Smooth muscle cell (in vitro differentiated cells): ENCODE measurements at regions not wholly inside any gene's neighbourhood (a gene's known extent, or its start where the extent isn't known, plus 50 kb on each side); places are given as distances from the start of the nearest gene placed in this dataset.

Experiments
- DNase-seq: peaks from one replicate; lab custom pipeline; 2025; ENCODE audit not compliant: unreplicated experiment; lab: John Stamatoyannopoulos, UW
- H2AFZ ChIP-seq: fragments of 200-600 bp; sonication (generic); 2 replicates; pipeline ENCODE4 v1.6.0; 2016; ENCODE audit warnings: antibody characterized with exemption, low read depth, mild to moderate bottlenecking
- H3F3A ChIP-seq: fragments of 200-600 bp; sonication (generic); 2 replicates; pipeline ENCODE4 v1.6.0; 2017; ENCODE audit warnings: antibody characterized with exemption, low read depth
- H3K27ac ChIP-seq: fragments of 200-600 bp; sonication (generic); 2 replicates; pipeline ENCODE4 v1.5.1; 2016; ENCODE audit warnings: low read depth, mild to moderate bottlenecking
- H3K27me3 ChIP-seq: fragments of 200-600 bp; sonication (generic); 2 replicates; pipeline ENCODE4 v1.6.1; 2016; ENCODE audit warnings: low read depth, mild to moderate bottlenecking
- H3K36me3 ChIP-seq: fragments of 200-600 bp; sonication (generic); 2 replicates; pipeline ENCODE4 v1.5.1; 2016; ENCODE audit warnings: low read depth
- H3K4me1 ChIP-seq: fragments of 200-600 bp; sonication (generic); 2 replicates; pipeline ENCODE4 v1.5.1; 2016; ENCODE audit warnings: low read depth
- H3K4me2 ChIP-seq: fragments of 200-600 bp; sonication (generic); 2 replicates; pipeline ENCODE4 v1.6.0; 2016; ENCODE audit warnings: mild to moderate bottlenecking
- H3K4me3 ChIP-seq: fragments of 200-600 bp; sonication (generic); 2 replicates; pipeline ENCODE4 v1.5.1; 2016; ENCODE audit warnings: mild to moderate bottlenecking
- H3K79me2 ChIP-seq: fragments of 200-600 bp; sonication (generic); 2 replicates; pipeline ENCODE4 v1.6.0; 2016; ENCODE audit warnings: low read depth, mild to moderate bottlenecking
- H3K9ac ChIP-seq: fragments of 200-600 bp; sonication (generic); 2 replicates; pipeline ENCODE4 v1.6.0; 2016; ENCODE audit warnings: low read depth
- H3K9me3 ChIP-seq: fragments of 200-600 bp; sonication (generic); replicated peaks from 2 replicates; pipeline ENCODE4 v1.5.1; 2016; ENCODE audit warnings: low read depth
- H4K20me1 ChIP-seq: fragments of 200-600 bp; sonication (generic); 2 replicates; pipeline ENCODE4 v1.6.0; 2016; ENCODE audit warnings: low read depth
- WGBS: methylation state at CpG from one replicate; pipeline ENCODE4 v1.1.7; 2016; ENCODE audit warnings: low lambda C conversion rate; 5-methylcytosine and 5-hydroxymethylcytosine counted together
- TF ChIP-seq, protein P1 (sequence below): fragments of 200-600 bp; sonication (generic); IDR thresholded peaks from 2 replicates; pipeline ENCODE4 v1.5.1; 2017; ENCODE audit warnings: borderline replicate concordance, mild to moderate bottlenecking, antibody characterized with exemption; ENCODE audit not compliant: insufficient read depth, poor library complexity, severe bottlenecking

- Histone ChIP-seq H3K4me3 (no peak overlapping the region), H3K4me2 (no peak overlapping the region), H3K9me3 (no peaks in the 10 kb centered on the region), H3K79me2 (no peaks in the 10 kb centered on the region), H3K9ac (no peak overlapping the region), H2AFZ (no peak overlapping the region), H3K36me3 (no peaks in the 10 kb centered on the region), H4K20me1 (no peaks in the 10 kb centered on the region), H3K27me3 (peaks cover 71% of the 10 kb centered on the region), H3F3A (no peaks in the 10 kb centered on the region), H3K27ac (no peak overlapping the region), H3K4me1 (peaks cover 3% of the 10 kb centered on the region)
- DNase-seq, result no peak
- 81% methylated on average over 5 of the region's 5 CpGs for WGBS
- TF ChIP-seq, protein P1, sequence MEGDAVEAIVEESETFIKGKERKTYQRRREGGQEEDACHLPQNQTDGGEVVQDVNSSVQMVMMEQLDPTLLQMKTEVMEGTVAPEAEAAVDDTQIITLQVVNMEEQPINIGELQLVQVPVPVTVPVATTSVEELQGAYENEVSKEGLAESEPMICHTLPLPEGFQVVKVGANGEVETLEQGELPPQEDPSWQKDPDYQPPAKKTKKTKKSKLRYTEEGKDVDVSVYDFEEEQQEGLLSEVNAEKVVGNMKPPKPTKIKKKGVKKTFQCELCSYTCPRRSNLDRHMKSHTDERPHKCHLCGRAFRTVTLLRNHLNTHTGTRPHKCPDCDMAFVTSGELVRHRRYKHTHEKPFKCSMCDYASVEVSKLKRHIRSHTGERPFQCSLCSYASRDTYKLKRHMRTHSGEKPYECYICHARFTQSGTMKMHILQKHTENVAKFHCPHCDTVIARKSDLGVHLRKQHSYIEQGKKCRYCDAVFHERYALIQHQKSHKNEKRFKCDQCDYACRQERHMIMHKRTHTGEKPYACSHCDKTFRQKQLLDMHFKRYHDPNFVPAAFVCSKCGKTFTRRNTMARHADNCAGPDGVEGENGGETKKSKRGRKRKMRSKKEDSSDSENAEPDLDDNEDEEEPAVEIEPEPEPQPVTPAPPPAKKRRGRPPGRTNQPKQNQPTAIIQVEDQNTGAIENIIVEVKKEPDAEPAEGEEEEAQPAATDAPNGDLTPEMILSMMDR, result no peak
These were observed 88.2 kb downstream of the DMRTA2 start for GRCh38 chr1:50335036-50335435.

DNA sequence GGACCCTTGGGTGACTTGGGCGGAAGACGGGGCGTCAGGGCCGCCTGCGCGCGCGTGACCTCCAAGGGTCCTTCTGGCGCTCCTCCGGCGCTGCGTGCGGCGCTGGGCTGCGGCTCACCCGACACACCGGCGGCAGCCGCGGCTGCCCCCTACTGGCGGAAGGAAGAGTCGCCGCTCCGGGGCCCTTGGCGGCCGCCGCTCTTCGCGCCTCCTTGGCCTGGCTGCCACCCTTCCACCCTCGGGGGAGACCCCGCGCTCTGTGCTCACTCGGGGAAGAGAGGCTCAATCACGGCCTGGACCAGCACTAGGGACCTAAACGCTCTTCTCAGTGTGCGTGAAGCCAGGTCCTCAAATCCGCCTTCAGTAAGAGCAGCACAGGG is 89.7 kb downstream of the DMRTA2 start:
- H3K4me3 ChIP-seq, result peak overlapping the region; percentile 55
- no peaks in the 10 kb centered on the region for H3K79me2 ChIP-seq
- 2% methylated on average over 36 of the region's 37 CpGs for WGBS
- H4K20me1 ChIP-seq, result no peaks in the 10 kb centered on the region
- no peaks in the 10 kb centered on the region for H3K36me3 ChIP-seq
- no peak for DNase-seq
- H3F3A ChIP-seq, result no peaks in the 10 kb centered on the region
- peaks cover 3% of the 10 kb centered on the region for H3K4me1 ChIP-seq
- no peak overlapping the region for H3K27ac ChIP-seq
- TF ChIP-seq, protein P1, result peak; percentile 60
- no peak overlapping the region for H3K9ac ChIP-seq
- H2AFZ ChIP-seq, result peak overlapping the region; percentile 70
- no peaks in the 10 kb centered on the region for H3K9me3 ChIP-seq
- H3K27me3 ChIP-seq, result peaks cover 59% of the 10 kb centered on the region
- peak overlapping the region; percentile 86 for H3K4me2 ChIP-seq

- peak; percentile 11 for DNase-seq
- no peak overlapping the region for H3K9ac ChIP-seq
- H2AFZ ChIP-seq, result peak overlapping the region; percentile 70
- H3K4me3 ChIP-seq, result peak overlapping the region; percentile 55
- H4K20me1 ChIP-seq, result no peaks in the 10 kb centered on the region
- no peaks in the 10 kb centered on the region for H3F3A ChIP-seq
- WGBS, result 3% methylated on average over 54 of the region's 56 CpGs
- TF ChIP-seq, protein P1, result peak; percentile 76
- H3K27me3 ChIP-seq, result peaks cover 54% of the 10 kb centered on the region
- H3K79me2 ChIP-seq, result no peaks in the 10 kb centered on the region
- no peak overlapping the region for H3K27ac ChIP-seq
- peaks cover 3% of the 10 kb centered on the region for H3K4me1 ChIP-seq
- H3K36me3 ChIP-seq, result no peaks in the 10 kb centered on the region
- H3K9me3 ChIP-seq, result no peaks in the 10 kb centered on the region
- H3K4me2 ChIP-seq, result peak overlapping the region; percentile 86
These were observed 90.2 kb downstream of the DMRTA2 start for GRCh38 chr1:50332941-50333594.

GRCh38 chr1:50329332-50329932 is 93.8 kb downstream of the DMRTA2 start:
- no peak overlapping the region for H3K27ac ChIP-seq
- H3K4me1 ChIP-seq, result peaks cover 3% of the 10 kb centered on the region
- WGBS, result 50% methylated on average over 4 of the region's 4 CpGs
- H3F3A ChIP-seq, result no peaks in the 10 kb centered on the region
- TF ChIP-seq, protein P1, result no peak
- H3K79me2 ChIP-seq, result no peaks in the 10 kb centered on the region
- H3K4me3 ChIP-seq, result no peak overlapping the region
- no peaks in the 10 kb centered on the region for H4K20me1 ChIP-seq
- H3K4me2 ChIP-seq, result no peak overlapping the region
- H3K9ac ChIP-seq, result no peak overlapping the region
- H3K27me3 ChIP-seq, result peaks cover 37% of the 10 kb centered on the region
- H3K36me3 ChIP-seq, result no peaks in the 10 kb centered on the region
- H3K9me3 ChIP-seq, result no peaks in the 10 kb centered on the region
- no peak overlapping the region for H2AFZ ChIP-seq
- DNase-seq, result no peak
